ENCODE measurements at regions not wholly inside any gene's neighbourhood (a gene's known extent, or its start where the extent isn't known, plus 50 kb on each side); places are given as distances from the start of the nearest gene placed in this dataset.

DNA sequence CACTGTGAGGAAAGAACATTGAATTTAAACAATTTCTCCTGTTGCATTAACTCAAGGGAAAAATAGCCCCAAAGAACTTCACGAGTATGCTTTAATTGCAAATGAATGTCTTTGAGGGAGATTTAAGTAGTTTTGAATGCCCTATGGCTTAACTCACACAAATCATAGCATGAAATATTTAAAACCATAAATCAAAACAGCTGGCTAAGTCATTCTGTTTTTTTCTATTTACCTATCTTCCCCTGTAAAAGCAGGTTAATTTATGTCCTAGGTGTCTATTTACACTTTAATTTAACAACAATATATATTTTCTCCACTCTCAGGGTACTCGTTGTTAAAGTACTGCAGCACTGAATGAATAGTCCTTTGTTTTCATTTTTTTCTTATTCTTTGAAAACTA, 118.8 kb upstream of the PIEZO2 start:
- DNase-seq (ENCODE audit: low spot score), result no peak

DNA sequence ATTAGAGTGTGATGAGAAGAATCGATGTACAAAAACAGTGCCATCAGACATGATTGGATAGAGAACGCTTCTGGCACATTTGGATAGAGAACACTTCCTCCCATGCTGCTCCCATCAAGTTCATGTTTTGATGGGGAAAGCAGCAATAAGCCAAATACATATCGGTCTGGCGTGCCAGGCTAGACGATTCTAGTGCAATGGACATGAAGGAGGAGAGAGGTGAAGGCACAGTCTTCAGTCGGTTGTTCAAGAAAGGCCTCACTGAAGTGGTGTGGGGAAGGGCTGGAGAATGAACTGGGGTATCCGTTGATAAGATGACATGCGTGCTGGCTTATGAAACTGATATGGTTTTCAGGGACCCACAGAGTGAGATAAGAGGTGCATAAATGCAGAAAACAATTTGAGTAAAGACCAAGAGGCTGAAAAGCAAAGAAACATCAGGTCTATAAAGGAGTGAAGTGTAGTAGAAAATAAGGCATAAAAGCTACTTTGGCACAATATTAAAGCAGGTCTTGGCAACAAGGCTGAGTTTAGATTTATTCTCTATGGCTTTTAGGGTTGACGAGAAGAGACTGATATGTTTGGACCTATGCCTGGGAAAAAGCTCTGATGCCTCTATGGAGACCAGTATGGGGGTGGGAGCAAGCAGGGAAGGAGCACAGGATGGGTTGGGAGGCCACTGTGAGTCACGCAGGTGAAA, 117.6 kb upstream of the PIEZO2 start:
- DNase-seq (ENCODE audit: low spot score), result no peak

GRCh38 chr18:11261486-11261885, 112.1 kb upstream of the PIEZO2 start:
- no peak for DNase-seq (ENCODE audit: low spot score)

DNA sequence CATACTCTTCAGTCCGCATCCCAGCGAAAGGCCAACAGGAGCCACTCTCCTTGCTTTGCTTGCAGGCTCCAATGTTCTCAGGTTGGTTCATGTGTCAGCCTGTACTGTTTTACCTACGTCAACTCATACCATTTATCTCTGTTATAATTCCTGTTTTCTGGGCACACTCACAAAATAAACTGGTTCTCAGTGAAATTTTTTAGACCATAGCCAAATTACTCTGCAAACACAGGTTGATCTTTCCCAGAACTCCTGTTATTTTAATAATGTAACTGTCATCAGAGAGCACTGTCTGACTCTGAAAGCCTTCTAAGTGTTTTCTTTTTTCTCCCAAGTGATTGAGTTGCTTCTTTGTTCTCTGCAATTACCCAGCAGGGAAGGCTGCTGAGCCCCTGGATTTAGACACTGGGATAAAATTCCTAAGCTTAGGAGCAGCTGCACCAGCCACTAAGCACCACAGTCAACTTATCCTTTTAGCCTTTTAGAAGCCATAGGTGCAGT, 111.6 kb upstream of the PIEZO2 start:
- no peak for DNase-seq (ENCODE audit: low spot score)

GRCh38 chr18:11259469-11260150, 110.2 kb upstream of the PIEZO2 start:
- no peak for DNase-seq (ENCODE audit: low spot score)

DNA sequence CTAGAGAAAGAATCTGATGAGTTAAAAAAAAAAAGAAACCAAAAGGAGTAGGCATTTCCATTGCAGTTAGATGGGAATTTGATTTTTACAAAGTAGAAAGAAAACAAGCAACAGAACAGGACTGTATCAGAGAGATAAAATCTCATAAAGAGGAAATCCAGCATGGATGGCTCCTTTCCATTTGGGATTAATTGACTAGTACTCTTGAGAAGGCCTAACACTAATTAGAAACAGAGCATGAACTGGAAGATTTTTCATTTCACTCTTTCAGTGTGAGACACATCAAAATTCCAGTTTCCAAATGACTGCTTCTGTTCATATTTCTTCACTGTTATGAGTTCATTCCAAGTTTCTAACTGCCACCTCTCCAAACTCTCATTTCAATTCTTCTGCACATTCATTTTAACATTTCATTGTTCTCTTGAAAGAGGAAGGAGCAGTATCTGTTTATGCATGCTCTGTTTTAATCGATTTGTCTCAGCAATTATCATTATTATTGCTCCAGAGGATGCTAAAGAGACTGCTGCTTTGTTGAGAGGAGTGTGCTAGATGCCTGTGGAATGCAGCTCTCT, 108.8 kb upstream of the PIEZO2 start:
- DNase-seq (ENCODE audit: low spot score), result no peak

DNA sequence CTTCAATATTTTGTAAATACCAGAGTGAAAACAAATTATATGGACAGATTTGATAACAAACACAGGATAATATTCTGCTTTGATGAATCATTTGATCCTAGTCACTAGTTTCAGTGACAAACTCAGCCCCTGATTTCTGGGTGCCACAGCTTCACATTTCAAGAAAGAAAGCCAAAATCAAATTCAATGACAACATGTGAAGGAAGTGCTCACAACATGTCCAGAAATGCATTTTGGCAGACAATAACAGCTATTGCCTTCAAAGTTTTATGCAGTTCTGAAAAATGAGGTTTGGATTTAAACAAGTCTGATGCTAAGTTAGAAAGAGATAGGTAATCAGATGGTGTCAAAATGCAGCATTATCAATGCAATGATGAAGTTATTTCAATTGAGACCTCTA, 106.9 kb upstream of the PIEZO2 start:
- DNase-seq (ENCODE audit: low spot score), result no peak

DNA sequence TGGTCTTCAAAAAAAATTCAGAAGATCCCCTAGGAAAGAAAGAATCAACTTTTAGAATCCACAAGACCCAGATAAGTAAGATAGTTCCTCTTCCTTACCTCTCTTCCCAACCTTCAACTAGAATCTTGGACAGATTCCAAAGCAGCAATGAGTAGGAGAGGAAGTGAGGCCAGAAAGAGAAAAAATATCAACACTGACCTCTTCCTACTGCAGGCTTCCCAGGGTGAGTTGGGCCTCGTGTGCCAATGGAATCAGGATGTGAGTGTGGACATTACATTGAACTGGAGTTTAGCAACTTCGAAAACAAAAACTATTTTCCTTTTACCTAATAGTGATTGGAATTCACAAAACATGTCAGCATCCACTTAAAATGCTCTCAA, 102.5 kb upstream of the PIEZO2 start:
- peak; percentile 25 for DNase-seq (ENCODE audit: low spot score)

GRCh38 chr18:11251229-11251890, 102.0 kb upstream of the PIEZO2 start:
- DNase-seq (ENCODE audit: low spot score), result peak; percentile 18

GRCh38 chr18:11249391-11249790, 100.0 kb upstream of the PIEZO2 start:
- no peak for DNase-seq (ENCODE audit: low spot score)

DNA sequence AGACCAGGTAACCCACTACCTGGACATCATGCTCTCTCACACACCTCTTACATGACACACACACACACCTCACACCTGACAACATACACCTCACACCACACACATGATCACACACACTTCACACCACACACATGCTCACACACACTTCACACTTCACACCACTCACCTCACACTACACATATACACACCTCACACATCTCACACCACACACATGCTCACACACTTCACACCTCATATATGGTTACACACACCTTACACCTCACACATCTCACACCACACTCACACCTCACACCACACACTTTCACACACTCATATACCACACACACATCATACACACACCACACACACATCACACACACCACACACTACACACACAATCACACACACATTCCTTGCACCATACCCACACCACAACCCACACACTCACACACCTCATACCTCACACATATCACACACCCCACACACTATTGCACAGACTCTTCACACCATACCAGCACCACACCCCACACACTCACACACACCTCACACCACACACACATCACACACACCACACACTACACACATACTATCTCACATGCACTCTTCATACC, 98.1 kb upstream of the PIEZO2 start:
- DNase-seq (ENCODE audit: low spot score), result no peak

- peak; percentile 26 for DNase-seq (ENCODE audit: low spot score)
Measured at GRCh38 chr18:11246495-11247300, 97.3 kb upstream of the PIEZO2 start.

- DNase-seq (ENCODE audit: low spot score), result no peak
Measured at GRCh38 chr18:11245879-11246278, 96.5 kb upstream of the PIEZO2 start.

- DNase-seq (ENCODE audit: low spot score), result no peak
Measured at GRCh38 chr18:11237484-11237883, 88.1 kb upstream of the PIEZO2 start.

- DNase-seq (ENCODE audit: low spot score), result no peak
Measured at GRCh38 chr18:11237066-11237465, 87.7 kb upstream of the PIEZO2 start.

- DNase-seq (ENCODE audit: low spot score), result no peak
Measured at GRCh38 chr18:11224153-11224552, 74.8 kb upstream of the PIEZO2 start.

DNA sequence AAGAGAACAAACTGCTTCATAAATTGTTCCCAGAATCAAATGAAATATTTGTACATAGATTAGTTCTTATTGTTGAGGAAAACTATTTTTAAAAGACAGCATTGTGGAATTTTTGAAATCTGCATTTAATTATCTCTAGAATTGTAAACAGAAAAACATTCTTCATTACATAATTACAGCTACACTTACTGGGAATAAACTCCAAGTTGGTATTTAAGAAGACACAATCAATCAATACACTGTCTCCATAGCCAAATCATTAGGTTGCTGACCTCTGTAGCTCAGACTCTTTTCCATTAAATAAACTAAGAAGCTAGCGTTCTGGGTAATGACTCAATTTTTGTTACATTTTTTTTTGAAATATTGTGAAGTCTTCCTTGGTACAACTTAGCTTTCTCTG, 70.2 kb upstream of the PIEZO2 start:
- no peak for DNase-seq (ENCODE audit: low spot score)

DNA sequence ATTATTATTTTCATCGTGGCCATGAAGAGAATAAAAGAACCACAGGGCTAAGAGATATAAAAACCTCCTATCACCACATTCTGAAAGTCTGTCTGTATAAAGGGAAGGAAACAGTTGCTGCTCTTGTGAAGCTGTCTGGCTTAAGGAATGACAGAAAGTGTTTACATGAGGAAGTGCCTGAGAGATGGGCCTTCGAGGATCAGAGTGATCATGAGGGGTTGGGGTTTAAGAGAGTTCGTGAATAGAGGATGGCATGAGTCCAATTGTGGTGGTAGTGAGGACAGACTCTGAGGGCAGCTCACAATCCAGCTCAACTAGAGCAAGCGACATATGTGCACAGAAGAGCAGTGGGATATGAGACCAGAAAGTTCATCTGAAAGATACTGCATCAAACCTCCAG, 65.8 kb upstream of the PIEZO2 start:
- DNase-seq (ENCODE audit: low spot score), result no peak

GRCh38 chr18:11204020-11204419, 54.7 kb upstream of the PIEZO2 start:
- no peak for DNase-seq (ENCODE audit: low spot score)

DNA sequence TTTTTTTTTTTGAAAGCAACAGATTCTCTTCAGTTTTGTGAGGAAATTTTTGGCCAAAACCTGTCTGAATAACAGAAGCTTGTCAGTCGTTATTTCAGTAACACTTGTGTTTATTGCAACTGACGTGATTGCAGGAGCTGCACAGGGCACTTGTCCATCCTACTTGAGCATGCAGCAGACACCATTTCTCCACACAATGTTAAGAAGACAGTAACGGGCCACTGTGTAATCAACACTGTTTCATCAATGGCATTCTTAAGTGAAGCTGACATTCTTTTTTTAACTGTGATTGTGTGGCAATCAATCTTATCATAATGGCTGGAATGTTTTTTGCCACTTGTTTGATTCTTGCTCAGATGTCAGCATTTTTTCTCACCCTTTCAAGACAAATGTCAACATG, 50.1 kb upstream of the PIEZO2 start:
- DNase-seq (ENCODE audit: low spot score), result no peak
